GM12872 (cell line): ENCODE measurements at regions not wholly inside any gene's neighbourhood (a gene's known extent, or its start where the extent isn't known, plus 50 kb on each side); places are given as distances from the start of the nearest gene placed in this dataset.

Source experiments
- TF ChIP-seq, protein P1 (sequence below): IDR thresholded peaks from 3 replicates; pipeline ENCODE4 v1.5.1; 2011; ENCODE audit warnings: low read depth, mild to moderate bottlenecking, low read length, moderate library complexity; ENCODE audit not compliant: insufficient read depth

DNA sequence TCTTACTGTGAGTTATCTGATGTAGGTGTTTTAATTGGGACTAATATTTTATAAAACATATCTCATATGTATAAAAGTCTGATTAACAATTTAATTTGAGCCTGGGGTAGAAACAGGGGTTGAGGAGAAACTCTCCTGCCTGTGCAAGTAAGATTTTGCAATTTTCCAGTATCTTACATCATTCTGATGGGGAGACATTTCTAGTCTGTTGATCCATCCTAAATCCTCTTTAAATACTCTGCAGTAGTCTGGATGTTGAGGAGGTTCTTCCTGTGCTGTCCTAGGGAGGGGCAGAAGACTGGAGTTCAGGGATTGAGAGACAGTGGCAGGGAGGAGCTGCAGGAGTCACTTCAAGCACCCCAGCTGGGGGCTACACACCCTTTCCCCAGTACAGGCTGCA, 287.8 kb downstream of the ADGRD1 start:
- TF ChIP-seq, protein P1, sequence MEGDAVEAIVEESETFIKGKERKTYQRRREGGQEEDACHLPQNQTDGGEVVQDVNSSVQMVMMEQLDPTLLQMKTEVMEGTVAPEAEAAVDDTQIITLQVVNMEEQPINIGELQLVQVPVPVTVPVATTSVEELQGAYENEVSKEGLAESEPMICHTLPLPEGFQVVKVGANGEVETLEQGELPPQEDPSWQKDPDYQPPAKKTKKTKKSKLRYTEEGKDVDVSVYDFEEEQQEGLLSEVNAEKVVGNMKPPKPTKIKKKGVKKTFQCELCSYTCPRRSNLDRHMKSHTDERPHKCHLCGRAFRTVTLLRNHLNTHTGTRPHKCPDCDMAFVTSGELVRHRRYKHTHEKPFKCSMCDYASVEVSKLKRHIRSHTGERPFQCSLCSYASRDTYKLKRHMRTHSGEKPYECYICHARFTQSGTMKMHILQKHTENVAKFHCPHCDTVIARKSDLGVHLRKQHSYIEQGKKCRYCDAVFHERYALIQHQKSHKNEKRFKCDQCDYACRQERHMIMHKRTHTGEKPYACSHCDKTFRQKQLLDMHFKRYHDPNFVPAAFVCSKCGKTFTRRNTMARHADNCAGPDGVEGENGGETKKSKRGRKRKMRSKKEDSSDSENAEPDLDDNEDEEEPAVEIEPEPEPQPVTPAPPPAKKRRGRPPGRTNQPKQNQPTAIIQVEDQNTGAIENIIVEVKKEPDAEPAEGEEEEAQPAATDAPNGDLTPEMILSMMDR: no peak

GRCh38 chr12:131242741-131243496, 289.2 kb downstream of the ADGRD1 start:
- TF ChIP-seq, protein P1: no peak

DNA sequence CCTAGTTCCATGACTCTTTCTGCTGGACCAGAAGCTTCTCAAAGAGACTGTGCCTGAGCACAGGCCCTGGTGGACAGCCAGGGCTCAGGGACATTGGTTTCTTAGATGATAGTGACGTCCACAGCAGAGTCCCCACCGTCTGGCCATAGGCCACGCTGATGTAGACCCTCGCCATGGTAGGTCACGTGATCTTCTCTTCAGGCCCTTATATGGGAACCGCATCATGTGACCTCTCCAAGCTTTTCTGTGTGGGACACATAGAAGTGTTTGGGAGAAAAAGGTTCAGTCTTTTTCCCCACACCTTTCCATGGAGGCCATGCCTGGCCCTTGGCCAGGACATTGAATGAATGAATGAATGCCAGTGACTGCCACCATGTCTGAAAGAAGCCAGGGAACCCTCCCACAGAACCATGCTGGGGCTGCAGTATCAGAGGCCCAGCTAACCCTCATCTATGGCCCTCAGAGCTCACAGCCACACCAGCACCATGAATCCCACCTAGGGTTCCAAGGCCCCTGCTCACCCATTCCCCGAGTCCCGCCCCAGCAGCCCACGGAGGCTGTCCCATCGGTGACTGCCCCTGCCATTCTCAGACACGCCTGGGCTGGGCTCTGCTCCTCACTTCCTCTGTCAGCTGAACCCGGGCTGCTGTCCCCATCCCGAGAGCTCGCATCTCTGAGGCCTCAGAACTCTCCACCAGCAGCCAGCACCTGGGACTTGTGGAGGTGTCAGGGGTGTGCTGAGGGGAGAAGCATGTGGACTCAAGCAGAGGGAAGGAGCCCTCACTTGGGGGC, 292.1 kb downstream of the ADGRD1 start:
- TF ChIP-seq, protein P1: no peak

GRCh38 chr12:131249246-131250027, 295.7 kb downstream of the ADGRD1 start:
- TF ChIP-seq, protein P1: no peak

DNA sequence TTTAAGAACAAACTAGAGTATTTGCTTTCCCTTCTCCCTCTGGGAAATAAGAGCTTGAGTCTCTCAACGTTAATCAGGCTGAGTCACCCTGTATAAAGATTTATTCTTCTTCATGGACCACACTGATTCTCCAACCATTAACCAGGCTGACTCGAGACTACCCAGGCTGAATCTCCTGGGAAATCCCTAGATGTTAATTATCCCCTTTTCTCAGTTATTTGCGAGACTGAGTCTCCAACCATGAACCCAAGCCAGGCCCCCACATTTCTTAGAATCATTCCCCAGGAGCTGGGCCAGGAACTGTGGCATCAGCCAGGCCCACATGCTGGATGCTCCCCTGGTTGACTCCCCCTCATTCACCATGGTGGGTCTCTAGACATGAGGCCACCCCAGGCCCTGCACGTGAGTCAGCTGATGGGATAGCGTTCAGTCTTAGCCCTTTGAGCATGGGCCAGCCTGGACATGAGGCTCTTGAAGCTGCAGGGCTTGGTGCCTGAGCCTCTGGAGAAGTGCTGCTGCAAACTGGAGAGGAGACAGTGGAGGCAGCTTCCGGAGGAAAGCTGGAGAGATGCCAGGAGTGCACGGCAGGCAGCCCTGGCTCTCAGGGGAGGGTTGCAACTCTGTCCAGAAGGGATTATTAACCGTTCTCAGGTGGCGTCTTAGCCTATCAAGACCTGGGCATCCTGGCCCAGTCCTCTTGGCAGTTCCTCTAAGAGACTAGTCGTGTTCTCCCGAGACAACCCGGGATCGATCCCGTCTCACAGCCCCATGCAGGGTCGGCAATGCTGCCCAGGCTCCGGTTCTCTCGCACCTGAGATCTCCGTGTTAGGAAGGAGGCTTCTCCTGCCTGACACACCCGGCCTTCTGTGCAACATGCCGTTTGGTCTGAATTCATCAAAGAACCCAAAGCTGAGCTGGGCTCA, 296.6 kb downstream of the ADGRD1 start:
- TF ChIP-seq, protein P1: no peak

DNA sequence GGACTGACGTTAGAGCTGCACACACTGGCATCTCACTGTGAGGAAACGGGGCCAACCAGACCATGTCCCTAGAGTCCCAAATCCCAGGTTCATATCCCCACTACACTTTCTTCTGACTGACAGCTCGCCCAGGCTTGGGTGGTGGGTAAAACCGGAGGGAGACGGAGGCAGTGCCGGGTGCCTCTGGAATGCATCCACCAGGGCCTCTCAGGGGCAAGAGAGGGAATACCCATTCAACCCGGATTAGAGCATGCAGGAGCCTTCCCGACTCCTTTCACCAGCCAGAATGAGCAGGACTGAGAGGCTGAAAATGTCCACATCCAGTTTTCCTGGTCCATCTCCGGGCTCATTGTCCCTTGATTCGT, 297.2 kb downstream of the ADGRD1 start:
- TF ChIP-seq, protein P1: no peak
